ENCODE measurements at regions not wholly inside any gene's neighbourhood (a gene's known extent, or its start where the extent isn't known, plus 50 kb on each side); places are given as distances from the start of the nearest gene placed in this dataset.
"Not testable (repeated sequence)": the region's sequence is repeated elsewhere in the genome, so short reads cannot be mapped to it uniquely, and the experiment has no call there.

DNA sequence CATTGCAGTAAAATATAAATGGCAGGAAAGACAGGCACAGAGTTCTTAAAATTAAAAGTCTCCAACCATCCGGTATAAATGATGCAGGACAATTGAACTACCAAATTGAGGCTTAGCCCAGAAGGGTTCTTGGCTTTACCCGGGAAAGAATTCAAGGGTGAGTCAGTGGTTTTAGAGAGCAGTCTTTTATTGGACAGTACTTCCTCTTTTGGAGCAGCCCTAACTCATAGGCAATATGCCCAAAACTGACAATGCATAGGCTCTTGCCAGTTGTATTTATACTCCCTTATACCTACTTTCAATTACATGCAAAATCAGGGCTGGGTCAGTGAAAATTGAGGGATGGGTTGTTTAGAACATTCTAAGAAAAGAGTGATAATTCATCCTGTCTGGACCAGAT, 1628.9 kb upstream of the PRMT6 start:
- H3K27ac ChIP-seq = no peak overlapping the region
- no peak for TF ChIP-seq CTCF (IDR thresholded peaks at IDR 0.05)
- H3K4me3 ChIP-seq = no peak overlapping the region
- DNase-seq (ENCODE audit: low spot score) = no peak

GRCh38 chr1:105436589-105437259, 1619.8 kb upstream of the PRMT6 start:
- H3K27ac ChIP-seq = no peak overlapping the region
- TF ChIP-seq CTCF (IDR thresholded peaks at IDR 0.05) = no peak
- no peak overlapping the region for H3K4me3 ChIP-seq
- DNase-seq (ENCODE audit: low spot score) = no peak

DNA sequence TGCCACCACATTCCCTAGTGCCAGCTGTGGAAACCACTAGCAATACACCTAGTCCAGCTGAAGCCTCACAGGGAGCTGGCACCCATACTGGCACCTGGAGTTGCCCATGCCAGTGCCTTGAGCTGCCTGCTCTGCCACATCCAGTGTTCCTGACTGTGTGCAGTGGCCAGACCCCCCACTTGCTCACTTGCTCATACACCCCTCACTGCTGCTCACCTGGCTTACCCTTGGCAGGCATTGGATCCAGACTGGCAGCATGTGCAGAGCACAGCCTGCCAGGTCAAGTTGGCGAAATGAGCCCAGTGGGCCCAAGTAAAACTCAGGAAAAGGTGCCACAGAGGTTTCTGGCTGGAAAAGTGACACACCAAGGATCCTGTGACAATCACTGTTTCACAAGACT, 1618.6 kb upstream of the PRMT6 start:
- TF ChIP-seq CTCF (IDR thresholded peaks at IDR 0.05) = no peak
- Histone ChIP-seq H3K4me3 (no peak overlapping the region), H3K27ac (no peak overlapping the region)
- no peak for DNase-seq (ENCODE audit: low spot score)

GRCh38 chr1:105442901-105443300, 1613.6 kb upstream of the PRMT6 start:
- TF ChIP-seq CTCF (IDR thresholded peaks at IDR 0.05) = no peak

GRCh38 chr1:105459759-105460158, 1596.7 kb upstream of the PRMT6 start:
- no peak for DNase-seq (ENCODE audit: low spot score)
- TF ChIP-seq CTCF (IDR thresholded peaks at IDR 0.05) = no peak
- no peak overlapping the region for H3K4me3 ChIP-seq
- H3K27ac ChIP-seq = no peak overlapping the region

More at GRCh38 chr1:105442901-105443300, 1613.6 kb upstream of the PRMT6 start:
- no peak for DNase-seq (ENCODE audit: low spot score)
- H3K27ac ChIP-seq = no peak overlapping the region
- no peak overlapping the region for H3K4me3 ChIP-seq

- no peak for DNase-seq (ENCODE audit: low spot score)
- H3K27ac ChIP-seq = no peak overlapping the region
- no peak for TF ChIP-seq CTCF (IDR thresholded peaks at IDR 0.05)
- H3K4me3 ChIP-seq = no peak overlapping the region
These were observed 1594.2 kb upstream of the PRMT6 start for GRCh38 chr1:105462308-105462707.

GRCh38 chr1:105467549-105467948, 1588.9 kb upstream of the PRMT6 start:
- Histone ChIP-seq H3K27ac (no peak overlapping the region), H3K4me3 (no peak overlapping the region)
- no peak for TF ChIP-seq CTCF (IDR thresholded peaks at IDR 0.05)
- no peak for DNase-seq (ENCODE audit: low spot score)

DNA sequence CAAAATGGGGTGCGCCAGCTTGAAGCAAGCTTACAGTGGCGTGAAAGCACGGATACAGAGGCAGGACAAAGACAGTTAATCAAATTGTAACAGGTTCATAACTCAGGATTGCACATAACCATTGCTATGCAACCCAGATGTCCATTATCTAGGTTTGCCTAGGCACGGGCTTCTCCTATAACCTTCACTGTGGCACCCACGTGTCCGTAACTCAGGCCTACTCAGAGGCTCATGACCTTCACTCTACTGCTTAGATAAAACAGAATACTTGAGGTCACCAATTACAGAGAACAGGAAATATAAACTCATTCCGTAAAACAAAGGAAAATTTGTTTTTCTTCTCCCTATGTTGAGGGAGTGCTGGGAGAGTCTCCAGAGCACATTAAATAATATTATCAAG, 1585.9 kb upstream of the PRMT6 start:
- not testable (repeated sequence) for H3K27ac ChIP-seq; H3K4me3 ChIP-seq; DNase-seq (ENCODE audit: low spot score)

All from coronary artery (tissue), 2 donors.